Osteoblast (primary cell): ENCODE measurements at regions not wholly inside any gene's neighbourhood (a gene's known extent, or its start where the extent isn't known, plus 50 kb on each side); places are given as distances from the start of the nearest gene placed in this dataset.
A peak's percentile ranks its signal among the peaks of the same experiment; 100 is the strongest.

Experiments used
- DNase-seq: peaks from one replicate; pipeline ENCODE4 v3.0.0; 2011; ENCODE audit warnings: low spot score, mixed read lengths; ENCODE audit not compliant: insufficient read length; ENCODE audit errors: missing footprints
- H2AFZ ChIP-seq: 2 replicates; pipeline ENCODE4 v1.6.0; 2011; ENCODE audit warnings: mild to moderate bottlenecking, low read length
- H3K27ac ChIP-seq: 2 replicates; pipeline ENCODE4 v1.5.1; 2011; ENCODE audit warnings: mild to moderate bottlenecking, low read depth, low read length, moderate library complexity
- H3K27me3 ChIP-seq: 2 replicates; pipeline ENCODE4 v1.6.0; 2012; ENCODE audit warnings: mild to moderate bottlenecking, control low read depth, inconsistent platforms, low read length, moderate library complexity; ENCODE audit not compliant: insufficient read depth
- H3K36me3 ChIP-seq: 2 replicates; pipeline ENCODE4 v1.5.1; 2011; ENCODE audit warnings: mild to moderate bottlenecking, low read length, control low read depth, moderate library complexity; ENCODE audit not compliant: insufficient read depth
- H3K4me1 ChIP-seq: 2 replicates; pipeline ENCODE4 v1.5.1; 2011; ENCODE audit warnings: mild to moderate bottlenecking, low read length, control low read depth, moderate library complexity; ENCODE audit not compliant: insufficient read depth
- H3K4me2 ChIP-seq: 2 replicates; pipeline ENCODE4 v1.6.0; 2011; ENCODE audit warnings: mild to moderate bottlenecking, low read length; ENCODE audit not compliant: insufficient read depth
- H3K4me3 ChIP-seq: fragments of 200-600 bp; sonication (generic); 3 replicates; pipeline ENCODE4 v1.5.1; 2012; ENCODE audit warnings: mild to moderate bottlenecking, low read length, inconsistent platforms; ENCODE audit not compliant: insufficient read depth
- H3K79me2 ChIP-seq: 2 replicates; pipeline ENCODE4 v1.6.0; 2012; ENCODE audit warnings: mild to moderate bottlenecking, low read length, control low read depth, inconsistent platforms; ENCODE audit not compliant: insufficient read depth
- H3K9me3 ChIP-seq: 2 replicates; pipeline ENCODE4 v1.5.1; 2011; ENCODE audit warnings: low read depth, low read length, control low read depth
- H4K20me1 ChIP-seq: 2 replicates; pipeline ENCODE4 v1.6.0; 2012; ENCODE audit warnings: mild to moderate bottlenecking, low read length, control low read depth; ENCODE audit not compliant: insufficient read depth
- CTCF ChIP-seq: IDR thresholded peaks from 2 replicates; pipeline ENCODE4 v1.5.1; 2011; ENCODE audit warnings: mild to moderate bottlenecking, low read depth, low read length, moderate library complexity; ENCODE audit errors: extremely low read depth

DNA sequence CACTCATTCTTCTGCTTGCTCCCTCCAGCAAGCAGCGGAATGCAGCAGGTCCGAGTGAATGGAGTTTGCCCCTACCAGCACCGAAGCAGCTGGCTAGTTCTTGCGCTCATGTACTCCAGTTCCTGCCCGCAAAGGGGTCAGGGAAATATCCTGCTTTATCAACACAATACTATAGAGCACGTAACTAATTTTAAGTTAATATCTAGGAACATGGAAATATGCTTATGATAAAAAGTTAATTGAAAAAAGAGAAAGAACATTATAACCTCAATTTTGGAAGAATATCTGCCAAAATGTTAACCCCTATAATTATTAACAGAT, 195.6 kb downstream of the SNCA start:
- Histone ChIP-seq H3K4me2 (peak overlapping the region; percentile 37), H3K4me3 (no peak overlapping the region)
- no peak for TF ChIP-seq CTCF

DNA sequence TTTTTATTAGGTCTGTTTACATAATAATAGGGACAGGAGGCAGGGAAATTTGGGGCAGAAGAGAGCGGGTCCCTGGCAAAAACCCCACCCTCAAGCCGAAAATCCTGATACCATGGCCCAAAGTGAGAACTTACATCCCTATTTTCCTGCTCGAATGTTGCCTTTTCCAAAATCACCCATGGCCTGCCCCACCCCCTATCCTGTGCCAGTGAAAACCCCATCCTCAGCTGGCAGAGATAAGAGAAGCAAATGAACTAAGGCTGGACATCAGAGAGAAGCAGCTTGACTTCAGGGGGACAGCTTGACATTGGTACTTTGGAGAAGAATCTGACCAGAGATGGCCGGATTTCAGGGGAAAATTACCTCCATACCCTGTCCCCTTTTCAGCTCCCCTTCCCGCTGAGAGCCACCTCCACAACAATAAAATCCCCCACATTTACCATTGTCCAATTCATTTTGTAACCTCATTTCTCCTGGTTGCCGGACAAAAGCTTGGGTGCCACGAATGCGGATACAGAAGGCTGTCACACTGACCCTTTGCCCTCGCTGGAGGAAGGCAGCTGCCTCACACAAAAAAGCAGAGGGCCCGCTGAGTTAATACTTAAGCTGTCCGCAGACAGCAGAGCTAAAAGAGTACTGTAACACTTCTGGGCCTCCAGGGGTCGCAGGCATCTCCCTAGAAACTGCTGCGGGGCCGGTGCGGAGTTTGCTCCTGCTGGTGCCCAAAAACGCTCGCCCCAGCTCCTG, 196.2 kb downstream of the SNCA start:
- no peaks in the 10 kb centered on the region for H3K79me2 ChIP-seq
- DNase-seq: peak; percentile 73
- no peaks in the 10 kb centered on the region for H3K36me3 ChIP-seq
- H3K9me3 ChIP-seq: no peaks in the 10 kb centered on the region
- no peaks in the 10 kb centered on the region for H3K4me1 ChIP-seq
- peak overlapping the region; percentile 69 for H2AFZ ChIP-seq
- H3K27me3 ChIP-seq: no peaks in the 10 kb centered on the region
- no peak overlapping the region for H3K27ac ChIP-seq
- no peak overlapping the region for H3K4me3 ChIP-seq
- TF ChIP-seq CTCF: peak; percentile 62
- peak overlapping the region; percentile 37 for H3K4me2 ChIP-seq
- no peaks in the 10 kb centered on the region for H4K20me1 ChIP-seq

More for the DNA sequence above, 195.6 kb downstream of the SNCA start:
- no peak overlapping the region for H3K27ac ChIP-seq
- no peaks in the 10 kb centered on the region for H4K20me1 ChIP-seq
- H3K9me3 ChIP-seq: no peaks in the 10 kb centered on the region
- no peaks in the 10 kb centered on the region for H3K79me2 ChIP-seq
- no peak for DNase-seq
- no peaks in the 10 kb centered on the region for H3K4me1 ChIP-seq
- H3K36me3 ChIP-seq: no peaks in the 10 kb centered on the region
- peak overlapping the region; percentile 69 for H2AFZ ChIP-seq
- H3K27me3 ChIP-seq: no peaks in the 10 kb centered on the region

- Histone ChIP-seq H3K4me2 (no peak overlapping the region), H3K79me2 (no peaks in the 10 kb centered on the region), H3K36me3 (no peaks in the 10 kb centered on the region), H3K4me3 (no peak overlapping the region), H3K27me3 (no peaks in the 10 kb centered on the region), H3K27ac (no peak overlapping the region), H2AFZ (no peak overlapping the region), H4K20me1 (no peaks in the 10 kb centered on the region), H3K9me3 (no peaks in the 10 kb centered on the region), H3K4me1 (no peaks in the 10 kb centered on the region)
- TF ChIP-seq CTCF: no peak
- no peak for DNase-seq
These were observed 197.6 kb downstream of the SNCA start for GRCh38 chr4:89639395-89639794.

- TF ChIP-seq CTCF: no peak
- no peak overlapping the region for H3K27ac ChIP-seq
- H3K79me2 ChIP-seq: no peaks in the 10 kb centered on the region
- no peaks in the 10 kb centered on the region for H3K9me3 ChIP-seq
- no peaks in the 10 kb centered on the region for H3K36me3 ChIP-seq
- no peaks in the 10 kb centered on the region for H3K4me1 ChIP-seq
- no peak for DNase-seq
- H3K4me3 ChIP-seq: no peak overlapping the region
- no peak overlapping the region for H3K4me2 ChIP-seq
- no peak overlapping the region for H2AFZ ChIP-seq
- H3K27me3 ChIP-seq: no peaks in the 10 kb centered on the region
- no peaks in the 10 kb centered on the region for H4K20me1 ChIP-seq
These were observed 211.2 kb downstream of the SNCA start for GRCh38 chr4:89625599-89626293.
